ENCODE measurements at regions not wholly inside any gene's neighbourhood (a gene's known extent, or its start where the extent isn't known, plus 50 kb on each side); places are given as distances from the start of the nearest gene placed in this dataset.

DNA sequence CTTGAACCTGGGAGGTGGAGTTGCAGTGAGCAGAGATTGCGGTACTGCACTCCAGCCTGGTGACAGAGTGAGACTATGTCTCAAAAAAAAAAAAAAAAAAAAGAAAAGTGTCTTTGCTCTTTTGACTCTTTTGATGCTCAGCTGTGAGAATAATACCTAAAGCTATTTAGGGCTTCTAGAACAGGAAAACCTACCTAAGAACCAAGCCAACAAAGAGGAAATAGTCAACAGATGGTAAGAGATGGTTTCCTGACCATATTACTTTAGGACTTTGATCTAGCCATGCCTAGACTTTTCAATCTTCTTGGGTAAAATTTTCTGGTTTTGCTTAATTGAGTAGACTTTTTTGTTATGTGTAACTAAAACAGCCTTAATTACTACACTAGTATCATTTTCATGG lies 508.1 kb downstream of the EPHA7 start:
- BruUV-seq (replicated peaks), result no TSS peak
- TF ChIP-seq EZH2 (IDR thresholded peaks at IDR 0.05; ENCODE audit: borderline replicate concordance, low read depth, low read length, poor library complexity, severe bottlenecking) (no peak), CTCF (conservative IDR thresholded peaks at IDR 0.05; ENCODE audit: low read depth, low read length) (no peak)
- H3K36me3 ChIP-seq (ENCODE audit: insufficient read depth, low read length, poor library complexity, severe bottlenecking), result no peaks in the 10 kb centered on the region
- intact Hi-C loops (cut with micrococcal nuclease; ENCODE audit: unreplicated experiment), result no loop called here
- H3K9me3 ChIP-seq (ENCODE audit: low read depth, low read length, poor library complexity, severe bottlenecking), result no peaks in the 10 kb centered on the region
- no peaks in the 10 kb centered on the region for H3K4me1 ChIP-seq (ENCODE audit: insufficient read depth, low read length, poor library complexity, severe bottlenecking)
- no peaks in the 10 kb centered on the region for H3K27me3 ChIP-seq (replicated peaks; ENCODE audit: insufficient read depth, low read depth, low read length, poor library complexity)
- no peak overlapping the region for H3K27ac ChIP-seq (ENCODE audit: low read depth, low read length, poor library complexity, severe bottlenecking)
- ChIA-PET CTCF (no interaction called here), POLR2A (ENCODE audit: low non-redundant PET) (no interaction called here)
- DNase-seq (ENCODE audit: low spot score), result no peak
- no peak overlapping the region for H3K4me3 ChIP-seq (ENCODE audit: low read depth, low read length, poor library complexity, severe bottlenecking)

- Histone ChIP-seq H3K4me1 (ENCODE audit: insufficient read depth, low read length, poor library complexity, severe bottlenecking) (no peaks in the 10 kb centered on the region), H3K9me3 (ENCODE audit: low read depth, low read length, poor library complexity, severe bottlenecking) (no peaks in the 10 kb centered on the region), H3K4me3 (ENCODE audit: low read depth, low read length, poor library complexity, severe bottlenecking) (no peak overlapping the region), H3K27ac (ENCODE audit: low read depth, low read length, poor library complexity, severe bottlenecking) (no peak overlapping the region), H3K36me3 (ENCODE audit: insufficient read depth, low read length, poor library complexity, severe bottlenecking) (no peaks in the 10 kb centered on the region), H3K27me3 (replicated peaks; ENCODE audit: insufficient read depth, low read depth, low read length, poor library complexity) (no peaks in the 10 kb centered on the region)
- DNase-seq (ENCODE audit: low spot score), result no peak
- intact Hi-C loops (cut with micrococcal nuclease; ENCODE audit: unreplicated experiment), result no loop called here
- CTCF ChIA-PET, result no interaction called here
- no TSS peak for BruUV-seq (replicated peaks)
- POLR2A ChIA-PET (ENCODE audit: low non-redundant PET), result no interaction called here
- no peak for TF ChIP-seq EZH2 (IDR thresholded peaks at IDR 0.05; ENCODE audit: borderline replicate concordance, low read depth, low read length, poor library complexity, severe bottlenecking)
- TF ChIP-seq CTCF (conservative IDR thresholded peaks at IDR 0.05; ENCODE audit: low read depth, low read length), result no peak
These were observed 508.7 kb downstream of the EPHA7 start for GRCh38 chr6:92910646-92911045.

DNA sequence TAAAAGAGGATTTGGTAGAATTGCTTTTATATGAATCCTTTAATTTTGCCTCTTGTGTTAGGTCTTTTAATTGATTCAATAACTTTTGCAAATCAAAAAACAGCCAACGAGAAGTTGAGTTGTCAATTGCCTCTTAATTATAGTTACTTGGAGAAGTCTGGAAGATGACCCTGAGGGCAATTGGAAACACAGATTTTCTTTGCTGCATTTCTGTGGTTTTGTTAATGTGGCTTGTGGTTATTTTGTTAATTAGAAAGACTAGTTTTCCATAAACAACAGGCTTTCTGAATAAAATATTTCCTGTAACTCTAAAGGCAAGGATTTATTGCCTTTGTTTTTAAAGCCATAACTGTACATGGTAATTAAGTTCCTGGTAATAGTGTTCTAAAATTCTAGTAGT lies 513.0 kb downstream of the EPHA7 start:
- POLR2A ChIA-PET (ENCODE audit: low non-redundant PET), result no interaction called here
- intact Hi-C loops (cut with micrococcal nuclease; ENCODE audit: unreplicated experiment), result no loop called here

More for the DNA sequence above, 513.0 kb downstream of the EPHA7 start:
- no TSS peak for BruUV-seq (replicated peaks)
- Histone ChIP-seq H3K4me1 (ENCODE audit: insufficient read depth, low read length, poor library complexity, severe bottlenecking) (no peaks in the 10 kb centered on the region), H3K4me3 (ENCODE audit: low read depth, low read length, poor library complexity, severe bottlenecking) (no peak overlapping the region), H3K9me3 (ENCODE audit: low read depth, low read length, poor library complexity, severe bottlenecking) (no peaks in the 10 kb centered on the region), H3K27ac (ENCODE audit: low read depth, low read length, poor library complexity, severe bottlenecking) (no peak overlapping the region), H3K36me3 (ENCODE audit: insufficient read depth, low read length, poor library complexity, severe bottlenecking) (no peaks in the 10 kb centered on the region), H3K27me3 (replicated peaks; ENCODE audit: insufficient read depth, low read depth, low read length, poor library complexity) (no peaks in the 10 kb centered on the region)
- TF ChIP-seq CTCF (conservative IDR thresholded peaks at IDR 0.05; ENCODE audit: low read depth, low read length) (no peak), EZH2 (IDR thresholded peaks at IDR 0.05; ENCODE audit: borderline replicate concordance, low read depth, low read length, poor library complexity, severe bottlenecking) (no peak)
- CTCF ChIA-PET, result no interaction called here
- no peak for DNase-seq (ENCODE audit: low spot score)

Data from A673 (cell line).